HG02840 (cell line): ENCODE measurements at regions not wholly inside any gene's neighbourhood (a gene's known extent, or its start where the extent isn't known, plus 50 kb on each side); places are given as distances from the start of the nearest gene placed in this dataset.
"Not testable (repeated sequence)": the region's sequence is repeated elsewhere in the genome, so short reads cannot be mapped to it uniquely, and the experiment has no call there.

ENCODE experiments used
- ATAC-seq: cut with Tn5 transposase; IDR thresholded peaks from one replicate; pipeline ENCODE4 v1.9.1; 2021; ENCODE audit warnings: mild to moderate bottlenecking, moderate library complexity, moderate number of reproducible peaks; ENCODE audit not compliant: unreplicated experiment, low FRiP score

DNA sequence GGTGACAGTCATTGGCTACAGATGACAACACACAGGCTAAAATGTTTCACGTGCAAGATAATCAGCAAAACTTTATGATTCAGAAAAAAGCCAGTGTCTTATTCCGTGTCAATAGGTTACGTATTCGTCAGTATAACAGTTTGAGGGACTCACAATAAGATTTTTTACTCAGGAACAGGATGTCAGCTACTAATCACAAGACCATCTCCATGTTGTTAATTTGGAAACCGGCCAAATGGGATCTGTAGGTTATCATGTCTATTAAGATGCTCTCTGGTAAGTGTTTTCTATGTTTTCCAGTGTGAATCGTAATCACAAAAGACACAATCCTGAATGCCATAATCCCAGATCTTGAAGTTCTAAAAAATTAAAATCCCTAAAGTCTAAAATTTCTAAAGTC, 197.3 kb downstream of the ETV1 start:
- no peak for ATAC-seq

DNA sequence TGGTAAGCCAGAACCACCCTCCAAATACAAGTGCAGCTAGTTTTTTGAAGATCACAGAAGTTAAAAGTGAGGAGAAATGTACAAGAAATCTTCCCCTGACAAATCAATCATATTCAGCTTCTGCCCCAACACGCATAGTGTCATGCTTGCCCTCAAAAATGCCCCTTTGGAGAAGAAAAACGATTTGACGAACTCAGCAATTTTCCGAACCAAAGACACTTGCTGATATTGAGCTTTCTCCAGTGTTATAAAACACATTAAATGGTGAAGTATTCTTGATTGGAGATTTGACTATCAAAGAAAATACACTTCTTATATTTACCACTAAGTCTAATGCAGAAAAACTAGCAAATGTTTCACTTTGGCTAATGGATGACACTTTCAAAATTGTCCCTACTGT, 195.5 kb downstream of the ETV1 start:
- ATAC-seq: no peak

DNA sequence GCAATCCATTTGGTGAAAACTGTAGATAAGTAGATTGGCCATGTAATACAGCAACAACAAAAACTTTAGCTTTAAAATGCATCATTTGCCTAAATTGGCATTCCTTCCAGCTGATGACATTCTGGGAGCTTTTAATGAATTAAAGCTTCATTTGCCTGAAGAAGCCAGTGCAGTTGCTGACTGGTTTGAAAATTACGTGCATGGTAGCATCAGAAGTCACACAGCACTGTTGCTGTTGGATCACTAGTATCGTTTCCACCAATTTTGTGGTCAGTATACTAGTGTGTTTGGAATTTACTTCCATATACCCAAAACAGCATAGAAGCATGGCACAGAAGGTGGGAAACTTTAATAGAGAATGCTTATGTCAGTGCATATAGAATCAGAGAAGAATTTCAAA, 194.9 kb downstream of the ETV1 start:
- no peak for ATAC-seq

DNA sequence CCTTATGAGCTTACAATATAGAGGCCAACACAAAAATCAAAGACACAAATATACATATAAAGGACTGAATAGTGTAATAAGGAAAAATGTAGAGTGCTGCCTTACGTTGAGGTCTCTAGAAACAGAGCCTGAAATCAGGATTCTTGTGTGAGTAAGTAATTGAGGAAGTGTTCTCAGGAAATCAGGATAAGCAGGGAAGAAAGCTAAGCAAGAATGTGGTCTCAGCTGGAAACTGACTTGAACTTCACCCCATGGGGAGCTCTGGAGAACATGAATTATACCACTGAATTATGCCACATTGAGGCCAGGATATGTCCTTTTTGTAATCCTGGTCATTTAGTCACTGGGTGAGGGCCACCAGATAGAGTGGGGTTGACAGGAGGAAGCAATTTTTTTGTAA, 191.9 kb downstream of the ETV1 start:
- ATAC-seq: no peak

DNA sequence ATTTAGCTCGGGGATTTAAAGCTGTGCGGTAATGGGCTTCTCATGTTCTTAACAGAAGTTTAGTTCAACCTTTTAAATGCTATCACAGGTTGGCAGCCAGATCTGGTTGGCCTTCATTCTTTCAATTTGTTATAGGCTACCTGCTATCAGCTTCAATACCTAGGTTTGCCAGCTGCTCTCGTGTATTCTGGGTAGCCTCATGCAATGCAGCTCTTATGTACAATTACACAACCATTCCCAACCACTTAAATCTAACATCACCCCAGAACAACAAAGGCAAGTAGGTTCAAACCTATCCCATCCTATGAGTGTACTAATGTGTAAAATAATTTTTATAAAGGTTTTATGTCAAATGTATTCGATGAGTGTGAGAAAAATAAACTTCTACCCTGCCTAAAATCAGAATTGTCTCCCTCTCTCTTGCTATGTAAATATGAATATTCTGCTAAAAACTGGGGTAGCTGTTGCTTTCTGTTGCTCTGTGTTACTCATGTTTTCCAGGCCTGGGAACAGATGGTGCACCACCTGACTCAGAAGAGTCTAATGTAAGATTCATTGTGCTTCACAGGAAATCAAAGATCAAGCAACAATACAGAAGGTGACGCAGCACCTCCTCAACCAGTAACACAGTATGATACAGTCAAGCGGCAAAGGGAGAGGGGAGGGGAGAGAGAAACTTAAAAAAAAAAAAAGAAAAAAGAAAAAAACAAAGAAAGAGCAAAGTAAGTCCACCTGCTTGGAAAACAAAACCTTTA, 188.6 kb downstream of the ETV1 start:
- no peak for ATAC-seq

DNA sequence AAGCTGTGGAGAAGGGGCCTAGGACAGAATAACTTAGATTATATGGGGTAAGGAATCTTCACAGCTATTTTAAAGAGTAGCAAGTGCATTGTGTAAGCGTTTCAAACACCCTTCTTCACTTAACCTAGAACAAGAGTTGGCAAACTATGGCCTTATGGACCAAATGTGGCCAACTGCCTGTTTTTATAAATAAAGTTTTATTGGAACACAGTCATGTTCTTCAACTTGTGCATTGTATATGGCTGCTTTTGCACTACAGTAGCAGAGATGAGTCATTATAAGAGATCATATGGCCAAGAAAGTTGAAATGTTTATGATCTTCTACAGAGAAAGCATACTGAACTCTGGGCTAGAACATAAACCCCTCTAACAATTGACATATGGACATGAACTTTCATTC, 187.8 kb downstream of the ETV1 start:
- ATAC-seq: no peak

DNA sequence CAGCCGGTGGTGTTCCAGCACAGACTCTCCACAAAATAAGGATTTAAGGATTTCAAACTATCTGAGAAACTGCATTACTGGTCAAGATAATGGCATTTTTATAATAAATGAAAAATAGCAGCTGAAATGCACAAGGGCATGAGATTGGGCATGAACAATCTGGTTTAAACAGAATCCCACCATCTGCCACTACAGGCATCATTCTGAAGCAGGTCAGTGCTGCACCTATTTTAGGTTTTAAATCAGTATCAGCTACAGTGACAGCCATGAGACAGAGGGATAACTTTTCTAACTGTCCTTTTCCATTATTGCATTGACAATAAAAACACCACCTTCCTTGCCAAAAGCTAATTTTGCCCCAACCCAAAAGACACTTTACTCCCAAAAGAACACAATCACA, 186.8 kb downstream of the ETV1 start:
- no peak for ATAC-seq

DNA sequence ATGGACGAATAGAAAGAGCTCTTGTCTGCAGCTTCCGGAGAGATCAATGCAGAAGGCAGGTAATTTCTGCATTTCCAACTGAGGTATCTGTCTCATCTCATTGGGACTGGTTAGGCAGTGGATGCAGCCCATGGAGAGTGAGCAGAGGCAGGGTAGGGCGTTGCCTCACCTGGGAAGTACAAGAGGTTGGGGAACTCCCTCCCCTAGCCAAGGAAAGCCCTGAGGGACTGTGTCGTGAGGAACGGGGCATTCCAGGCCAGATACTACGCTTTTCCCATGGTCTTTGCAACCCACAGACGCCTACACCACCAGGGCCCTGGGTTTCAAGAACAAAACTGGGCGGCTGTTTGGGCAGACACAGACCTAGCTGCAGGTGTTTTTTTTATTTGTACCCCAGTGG, 186.3 kb downstream of the ETV1 start:
- ATAC-seq: no peak

DNA sequence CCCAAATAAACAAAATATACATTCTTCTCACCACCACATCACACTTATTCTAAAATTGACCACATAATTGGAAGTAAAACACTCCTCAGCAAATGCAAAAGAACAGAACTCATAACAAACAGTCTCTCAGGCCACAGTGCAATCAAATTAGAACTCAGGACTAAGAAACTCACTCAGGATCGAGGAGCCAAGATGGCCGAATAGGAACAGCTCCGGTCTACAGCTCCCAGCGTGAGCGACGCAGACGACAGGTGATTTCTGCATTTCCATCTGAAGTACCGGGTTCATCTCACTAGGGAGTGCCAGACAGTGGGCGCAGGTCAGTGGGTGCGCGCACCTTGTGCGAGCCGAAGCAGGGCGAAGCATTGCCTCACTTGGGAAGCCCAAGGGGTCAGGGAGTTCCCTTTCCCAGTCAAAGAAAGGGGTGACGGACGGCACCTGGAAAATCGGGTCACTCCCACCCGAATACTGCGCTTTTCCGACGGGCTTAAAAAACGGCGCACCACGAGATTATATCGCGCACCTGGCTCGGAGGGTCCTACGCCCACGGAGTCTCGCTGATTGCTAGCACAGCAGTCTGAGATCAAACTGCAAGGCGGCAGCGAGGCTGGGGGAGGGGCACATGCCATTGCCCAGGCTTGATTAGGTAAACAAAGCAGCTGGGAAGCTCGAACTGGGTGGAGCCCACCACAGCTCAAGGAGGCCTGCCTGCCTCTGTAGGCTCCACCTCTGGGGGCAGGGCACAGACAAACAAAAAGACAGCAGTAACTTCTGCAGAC, 183.2 kb downstream of the ETV1 start:
- ATAC-seq: not testable (repeated sequence)

DNA sequence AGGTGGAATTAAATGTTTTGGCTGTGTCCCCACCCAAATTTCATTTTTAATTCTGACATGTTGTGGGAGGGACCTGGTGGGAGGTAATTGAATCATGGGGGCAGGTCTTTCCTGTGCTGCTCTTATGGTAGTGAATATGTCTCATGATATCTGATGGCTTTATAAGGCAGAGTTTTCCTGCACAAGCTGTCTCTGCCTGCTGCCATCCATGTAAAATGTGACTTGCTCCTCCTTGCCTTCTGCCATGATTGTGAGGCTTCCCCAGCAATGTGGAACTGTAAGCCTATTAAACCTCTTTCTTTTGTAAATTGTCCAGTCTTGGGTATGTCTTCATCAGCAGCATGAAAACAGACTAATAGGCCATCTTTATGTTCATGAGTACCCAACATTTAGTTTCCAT, 172.2 kb downstream of the ETV1 start:
- ATAC-seq: not testable (repeated sequence)

DNA sequence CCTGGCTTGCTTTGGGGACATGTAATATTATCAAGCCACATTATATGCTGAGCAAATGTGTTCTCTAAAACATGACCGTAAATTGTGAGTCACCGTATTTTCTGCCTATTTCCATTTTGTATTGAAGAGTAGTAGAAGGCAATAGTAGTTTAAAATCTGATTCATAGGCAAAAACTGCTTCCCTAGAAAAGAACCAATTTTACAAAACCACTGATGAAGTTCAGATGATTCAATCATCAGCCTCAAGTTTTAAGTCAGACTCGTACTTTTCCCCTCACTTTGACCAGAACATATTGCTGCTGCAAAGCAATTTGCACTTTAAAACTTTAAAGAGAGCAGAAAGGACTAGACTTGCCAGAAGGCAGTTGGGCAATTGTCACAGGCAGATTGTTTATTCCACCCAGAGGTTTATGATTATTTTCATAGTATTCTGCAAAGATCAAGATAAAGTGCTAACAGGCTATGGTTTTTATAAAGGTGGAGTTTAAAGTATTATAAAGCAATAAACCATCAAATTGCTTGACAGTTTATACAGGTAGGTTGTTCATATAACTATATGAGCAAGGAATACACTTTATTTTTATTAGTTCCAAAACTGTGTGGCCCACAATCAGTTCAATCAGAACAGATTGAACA, 168.2 kb downstream of the ETV1 start:
- no peak for ATAC-seq

DNA sequence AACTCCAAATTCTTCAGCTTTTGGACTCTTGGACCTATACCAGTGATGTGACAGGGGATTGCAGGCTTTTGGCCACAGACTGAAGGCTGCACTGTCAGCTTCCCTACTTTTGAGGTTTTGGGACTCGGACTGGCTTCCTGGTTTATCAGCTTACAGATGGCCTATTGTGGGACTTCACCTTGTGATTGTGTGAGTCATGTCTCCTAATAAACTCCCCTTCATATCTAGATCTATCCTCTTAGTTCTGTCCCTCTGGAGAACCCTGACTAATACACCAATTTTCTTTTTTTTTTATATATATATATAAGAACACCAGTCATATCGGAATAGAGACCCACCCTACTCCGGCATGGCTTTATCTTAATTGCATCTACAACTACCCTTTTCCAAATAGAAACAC, 166.8 kb downstream of the ETV1 start:
- ATAC-seq: no peak

DNA sequence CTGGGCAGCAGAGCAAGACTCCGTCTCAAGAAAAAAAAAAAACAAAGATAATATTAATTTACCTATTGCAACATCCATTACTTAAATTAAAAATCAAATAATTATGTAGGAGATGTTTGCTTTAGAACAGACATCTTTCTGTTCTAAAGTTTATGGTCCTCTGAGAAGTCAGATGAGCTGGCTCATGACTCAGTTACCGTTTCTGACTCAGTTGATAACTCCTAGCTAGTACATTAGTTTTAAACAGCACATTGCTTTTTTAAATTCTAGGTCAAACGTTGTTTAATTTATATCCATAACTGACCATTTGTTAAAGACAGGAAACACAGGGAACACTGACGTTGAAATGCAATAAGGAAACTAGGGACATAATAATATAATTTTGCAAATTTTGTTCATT, 162.7 kb downstream of the ETV1 start:
- no peak for ATAC-seq

DNA sequence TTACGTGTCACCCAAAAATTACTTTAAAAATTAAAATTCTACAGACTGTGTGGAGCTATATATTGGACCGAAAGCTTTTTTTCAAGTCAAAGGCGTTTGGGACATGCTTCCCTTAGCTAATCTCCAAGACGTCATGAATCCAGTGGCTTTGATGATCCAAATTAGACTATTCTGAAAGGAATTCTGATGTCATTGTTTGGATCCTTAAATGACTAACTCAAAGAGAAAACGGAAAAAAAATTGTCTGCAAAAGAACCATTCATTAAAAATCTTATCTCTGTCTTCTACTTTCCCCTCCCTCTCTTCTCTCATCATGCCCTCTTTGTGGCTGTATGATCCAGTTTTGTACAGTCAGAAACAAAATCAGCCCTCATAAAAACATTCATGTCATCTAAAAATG, 161.8 kb downstream of the ETV1 start:
- ATAC-seq: no peak

DNA sequence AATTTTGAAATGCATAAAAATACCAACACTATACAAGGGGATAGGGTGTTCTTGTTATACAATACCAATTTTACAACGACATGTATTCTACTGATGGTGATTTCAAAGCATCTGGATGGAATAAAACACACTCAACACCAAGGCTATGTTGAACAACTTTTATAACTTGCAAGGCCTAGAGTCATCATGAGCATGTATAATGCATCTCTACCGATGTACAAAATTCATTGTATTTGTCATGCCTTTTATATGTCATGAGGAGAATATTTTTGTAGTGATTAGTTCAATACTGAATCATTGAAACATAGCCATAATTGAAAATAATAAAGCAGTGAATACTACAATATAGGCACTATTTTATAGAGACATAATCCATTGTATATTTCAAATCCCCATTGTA, 160.2 kb downstream of the ETV1 start:
- ATAC-seq: no peak

DNA sequence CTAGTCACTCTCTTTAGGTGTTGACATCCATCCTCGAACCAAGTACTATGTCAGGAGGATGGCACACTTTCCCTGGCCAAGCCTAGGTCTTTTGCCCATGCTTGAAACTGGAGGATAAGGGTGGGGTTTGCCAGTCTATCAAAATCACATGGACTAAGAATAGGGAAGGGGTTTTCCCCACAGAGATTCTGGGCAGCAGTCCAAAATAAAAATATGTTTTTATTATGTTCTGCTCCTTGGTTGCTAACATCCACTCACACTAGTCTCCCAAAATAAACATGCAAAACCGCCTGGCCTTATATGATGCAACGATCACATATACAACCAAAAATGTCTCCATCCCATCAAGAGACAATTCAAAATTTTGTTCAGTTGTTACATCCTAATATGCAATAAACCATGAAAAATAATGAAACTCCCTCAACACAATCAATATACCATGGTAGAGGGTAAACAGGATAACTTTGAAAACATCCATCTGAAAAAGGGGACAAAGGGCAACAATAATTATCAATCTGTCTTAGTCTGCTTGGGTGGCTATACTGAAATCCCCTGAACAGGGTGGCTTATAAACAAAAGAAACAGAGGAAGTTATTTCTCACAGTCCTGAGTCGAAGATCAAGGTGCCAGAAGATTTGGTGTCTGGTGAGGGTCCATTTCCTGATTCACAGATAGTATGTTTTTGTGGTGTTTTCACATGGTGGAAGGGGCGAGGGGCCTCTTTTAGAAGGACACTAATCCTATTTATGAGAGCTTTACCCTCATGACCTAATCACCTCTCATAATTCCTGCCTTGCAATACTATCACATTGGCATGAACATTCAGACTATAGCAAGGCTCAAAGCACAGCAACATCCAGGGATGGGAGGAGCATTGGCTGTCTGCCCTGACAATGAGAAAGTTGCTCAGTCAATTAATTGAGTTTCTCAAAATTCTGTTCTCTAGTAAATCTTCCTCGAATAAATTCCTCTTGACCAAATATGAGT, 159.3 kb downstream of the ETV1 start:
- ATAC-seq: no peak

DNA sequence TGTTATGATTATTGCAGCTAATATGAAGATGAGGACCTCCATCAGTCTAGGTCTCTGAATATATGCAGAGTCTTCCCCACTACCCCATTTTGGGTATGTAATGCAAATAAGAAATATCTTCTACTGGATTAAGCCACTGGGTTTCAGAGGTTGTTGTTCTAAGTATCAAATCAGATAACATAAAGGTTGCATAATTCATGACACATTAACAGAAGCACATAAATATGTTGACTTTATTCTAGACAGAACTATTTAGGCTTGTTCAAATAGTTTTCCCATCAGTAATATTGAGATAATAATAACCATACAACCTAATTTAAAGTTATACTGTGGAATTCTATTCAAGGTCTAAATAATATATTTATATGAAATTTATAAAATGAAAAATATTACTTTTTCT, 157.1 kb downstream of the ETV1 start:
- no peak for ATAC-seq

DNA sequence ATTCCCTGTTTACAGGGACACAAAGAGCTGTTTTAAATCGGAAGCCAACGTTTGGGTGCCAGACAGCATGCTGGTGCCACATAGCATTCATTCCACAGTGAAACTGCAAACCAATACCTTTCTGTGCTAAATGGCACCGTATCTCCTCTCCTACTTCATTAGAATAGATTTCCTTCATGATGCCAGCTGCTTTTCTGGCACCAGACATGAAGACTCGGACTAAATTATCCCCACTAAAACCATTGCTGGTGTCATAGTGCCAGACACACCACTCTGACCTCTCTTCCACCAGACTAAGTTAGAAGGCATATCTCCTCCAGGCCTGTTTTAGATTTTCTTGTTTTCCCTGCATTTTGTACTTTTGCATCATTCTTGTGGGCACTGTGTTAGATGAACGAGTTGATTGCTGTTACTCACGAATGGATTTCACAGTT, 155.1 kb downstream of the ETV1 start:
- ATAC-seq: no peak

DNA sequence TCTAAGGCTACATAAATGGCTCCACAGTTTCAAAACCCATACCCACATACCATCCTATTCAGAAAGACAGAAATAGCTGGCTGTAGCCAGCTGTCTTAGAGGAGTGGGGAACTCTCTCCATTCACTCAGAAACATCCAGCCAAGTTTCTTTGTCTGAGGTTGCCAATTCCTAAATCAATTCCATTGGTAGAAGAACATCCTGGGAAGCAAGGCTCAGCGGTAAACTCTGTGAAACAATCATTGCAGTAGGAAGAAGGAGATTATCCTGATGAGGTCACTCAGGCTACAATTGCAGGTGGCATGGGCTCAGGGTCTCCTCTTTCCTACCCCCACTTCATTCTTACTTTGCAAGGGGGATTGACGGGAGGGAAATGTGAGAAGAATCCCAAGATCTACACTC, 154.0 kb downstream of the ETV1 start:
- ATAC-seq: no peak

DNA sequence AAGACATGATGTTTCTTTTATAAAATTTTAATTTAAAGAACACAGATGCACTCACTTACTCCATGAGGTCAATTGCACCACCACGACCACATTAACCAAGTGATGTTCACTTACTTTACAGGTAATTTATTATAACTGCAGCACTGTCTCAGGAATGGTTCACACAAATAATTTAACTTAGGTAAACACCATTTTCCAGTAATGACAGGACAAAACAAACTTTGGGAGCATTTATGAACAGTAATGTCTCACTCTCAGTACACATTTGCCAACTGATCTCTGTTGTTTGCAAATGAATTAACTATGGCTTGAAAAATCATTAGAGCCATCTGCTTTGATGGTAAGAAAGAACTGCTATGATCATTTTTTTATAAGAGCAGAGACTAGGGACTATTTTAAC, 150.4 kb downstream of the ETV1 start:
- ATAC-seq: no peak
